GM23338 (cell line): ENCODE measurements at regions not wholly inside any gene's neighbourhood (a gene's known extent, or its start where the extent isn't known, plus 50 kb on each side); places are given as distances from the start of the nearest gene placed in this dataset.

ENCODE experiments used
- CTCF ChIP-seq, 2 experiments: fragments of 200-600 bp in 1 of 2; sonication (generic) in 1 of 2; conservative IDR thresholded peaks; 2 replicates each; pipeline versions ENCODE4 v1.5.1 to v1.6.1; 2016 to 2017; ENCODE audit warnings: antibody characterized with exemption in 2 of 2, low read depth in 2 of 2, mild to moderate bottlenecking in 2 of 2, moderate library complexity in 1 of 2
- EZH2 ChIP-seq: fragments of 200-600 bp; sonication (generic); IDR thresholded peaks from one replicate; pipeline ENCODE4 v1.8.0; 2017; ENCODE audit warnings: antibody characterized with exemption, mild to moderate bottlenecking, low read depth; ENCODE audit not compliant: unreplicated experiment
- EZH2phosphoT487 ChIP-seq: fragments of 200-600 bp; sonication (generic); IDR thresholded peaks from one replicate; pipeline ENCODE4 v1.8.1; 2018; ENCODE audit warnings: antibody characterized with exemption; ENCODE audit not compliant: unreplicated experiment

GRCh38 chr21:14290576-14290975 is 74.6 kb downstream of the RBM11 start:
- TF ChIP-seq CTCF (conservative IDR thresholded peaks at IDR 0.05; ENCODE audit: low read depth in 2 of 2) (no peak), EZH2 (no peak), EZH2phosphoT487 (no peak)
